ENCODE measurements at regions not wholly inside any gene's neighbourhood (a gene's known extent, or its start where the extent isn't known, plus 50 kb on each side); places are given as distances from the start of the nearest gene placed in this dataset.

DNA sequence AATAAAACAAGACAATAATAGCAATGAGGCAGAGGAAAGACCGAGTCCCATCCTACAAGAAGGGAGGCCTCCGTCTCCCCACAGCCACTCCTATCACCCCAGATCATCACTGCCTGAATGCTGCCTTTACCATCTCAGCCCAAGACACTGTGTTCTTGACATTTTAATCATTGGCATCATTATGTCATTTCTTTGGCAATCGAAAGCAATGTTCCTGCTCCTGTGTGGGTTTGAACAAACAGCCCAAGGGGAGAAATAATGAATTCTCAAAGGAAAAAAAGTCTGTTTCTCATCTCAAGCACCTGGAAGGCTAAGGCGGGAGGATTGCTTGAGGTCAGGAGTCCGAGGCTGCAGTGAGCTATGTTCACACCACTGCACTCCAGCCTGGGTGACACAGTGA, 73.0 kb upstream of the ACSL1 start:
- WGBS (ENCODE audit: low lambda C conversion rate), result 81% methylated on average over 5 of the region's 5 CpGs
- CTCF ChIA-PET (ENCODE audit: low intra/inter-chr PET ratio, low total read pairs), result no interaction called here
- in situ Hi-C loops (cut with HindIII; ENCODE audit: extremely low pct_ligation_motif_present, low pct_unique_long_range_greater_than_20kb) (no loop called here), intact Hi-C loops (cut with micrococcal nuclease; ENCODE audit: unreplicated experiment) (no loop called here)
- H4K20me1 ChIP-seq (ENCODE audit: insufficient read depth, low read length), result no peaks in the 10 kb centered on the region
- peaks cover 0 to 4% of the 10 kb centered on the region in 2 experiments; a peak in 2 of 5 replicates for H3K27me3 ChIP-seq (ENCODE audit: control insufficient read depth in 1 of 2, insufficient read depth in 2 of 2, low read length in 2 of 2)
- H3K79me2 ChIP-seq (ENCODE audit: insufficient read depth, low read length), result no peaks in the 10 kb centered on the region
- FAIRE-seq, result no peak
- H3K9ac ChIP-seq (ENCODE audit: insufficient read depth, low read depth, low read length), result no peak overlapping the region
- H3K36me3 ChIP-seq (replicated peaks in 1 of 2; ENCODE audit: control insufficient read depth in 1 of 2, insufficient read depth in 2 of 2, low read length in 2 of 2), result no peaks in the 10 kb centered on the region
- no peaks in the 10 kb centered on the region for H3K9me3 ChIP-seq (ENCODE audit: low read length)
- TF ChIP-seq JUNB (CRISPR knock-in tag; IDR thresholded peaks at IDR 0.05; ENCODE audit: borderline replicate concordance) (no peak), MIXL1 (CRISPR knock-in tag; IDR thresholded peaks at IDR 0.05) (no peak), RNF219 (CRISPR knock-in tag; IDR thresholded peaks at IDR 0.05) (no peak), ZBTB39 (CRISPR knock-in tag; IDR thresholded peaks at IDR 0.05) (no peak), SMAD1 (CRISPR knock-in tag; IDR thresholded peaks at IDR 0.05; ENCODE audit: borderline replicate concordance, low read depth) (no peak), ZSCAN5A (CRISPR knock-in tag; IDR thresholded peaks at IDR 0.05; ENCODE audit: borderline replicate concordance) (no peak)
- DNase-seq (ENCODE audit: low spot score), result no peak
- peaks cover 40% of the 10 kb centered on the region for H3K4me1 ChIP-seq (ENCODE audit: insufficient read depth, low read length)
- no peak overlapping the region for H3K27ac ChIP-seq (ENCODE audit: extremely low read length, insufficient read depth, low read length)
- no peak overlapping the region for H3K4me2 ChIP-seq (ENCODE audit: low read depth, low read length)
- BruUV-seq (replicated peaks), result no TSS peak
- H2AFZ ChIP-seq (ENCODE audit: low read length), result no peak overlapping the region
- no peak for ATAC-seq
- H3K4me3 ChIP-seq (replicated peaks in 1 of 3; ENCODE audit: insufficient read depth in 1 of 3, low read depth in 2 of 3, low read length in 3 of 3), result no peak overlapping the region
- POLR2A ChIA-PET, result no interaction called here

All from HepG2 (cell line).